ENCODE measurements at regions not wholly inside any gene's neighbourhood (a gene's known extent, or its start where the extent isn't known, plus 50 kb on each side); places are given as distances from the start of the nearest gene placed in this dataset.
"Not testable (repeated sequence)": the region's sequence is repeated elsewhere in the genome, so short reads cannot be mapped to it uniquely, and the experiment has no call there.

DNA sequence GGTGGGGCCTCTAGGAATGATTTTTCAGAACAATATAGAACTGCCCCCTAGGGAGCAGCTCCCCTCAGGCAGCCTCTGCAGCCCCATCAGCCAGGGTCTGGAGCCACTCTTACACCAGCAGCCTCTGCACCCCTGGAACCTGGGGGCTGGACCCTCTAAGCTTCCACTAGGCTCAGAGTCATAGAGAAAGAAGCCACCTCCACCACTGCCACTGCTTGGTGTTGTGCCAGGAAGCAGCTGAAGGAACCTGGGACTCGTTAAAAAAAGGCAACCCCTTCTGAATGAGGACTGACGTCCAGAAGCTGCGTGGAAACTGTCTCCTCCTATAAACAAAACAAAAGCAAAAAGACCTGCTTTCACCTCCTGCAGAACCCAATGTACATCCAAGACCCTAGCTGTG lies 98.1 kb upstream of the HS6ST1 start:
- Histone ChIP-seq H3K4me1 (ENCODE audit: control insufficient read depth in 1 of 2, insufficient read depth in 1 of 2, low read depth in 1 of 2, low read length in 1 of 2) (no peaks in the 10 kb centered on the region), H3K4me3 (ENCODE audit: low read depth in 1 of 2, low read length in 1 of 2) (no peak overlapping the region), H3K9me3 (no peaks in the 10 kb centered on the region), H3K27ac (no peak overlapping the region), H3K36me3 (no peaks in the 10 kb centered on the region), H3K27me3 (no peaks in the 10 kb centered on the region)
- TF ChIP-seq, protein P1, sequence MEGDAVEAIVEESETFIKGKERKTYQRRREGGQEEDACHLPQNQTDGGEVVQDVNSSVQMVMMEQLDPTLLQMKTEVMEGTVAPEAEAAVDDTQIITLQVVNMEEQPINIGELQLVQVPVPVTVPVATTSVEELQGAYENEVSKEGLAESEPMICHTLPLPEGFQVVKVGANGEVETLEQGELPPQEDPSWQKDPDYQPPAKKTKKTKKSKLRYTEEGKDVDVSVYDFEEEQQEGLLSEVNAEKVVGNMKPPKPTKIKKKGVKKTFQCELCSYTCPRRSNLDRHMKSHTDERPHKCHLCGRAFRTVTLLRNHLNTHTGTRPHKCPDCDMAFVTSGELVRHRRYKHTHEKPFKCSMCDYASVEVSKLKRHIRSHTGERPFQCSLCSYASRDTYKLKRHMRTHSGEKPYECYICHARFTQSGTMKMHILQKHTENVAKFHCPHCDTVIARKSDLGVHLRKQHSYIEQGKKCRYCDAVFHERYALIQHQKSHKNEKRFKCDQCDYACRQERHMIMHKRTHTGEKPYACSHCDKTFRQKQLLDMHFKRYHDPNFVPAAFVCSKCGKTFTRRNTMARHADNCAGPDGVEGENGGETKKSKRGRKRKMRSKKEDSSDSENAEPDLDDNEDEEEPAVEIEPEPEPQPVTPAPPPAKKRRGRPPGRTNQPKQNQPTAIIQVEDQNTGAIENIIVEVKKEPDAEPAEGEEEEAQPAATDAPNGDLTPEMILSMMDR (IDR thresholded peaks at IDR 0.05) = no peak

DNA sequence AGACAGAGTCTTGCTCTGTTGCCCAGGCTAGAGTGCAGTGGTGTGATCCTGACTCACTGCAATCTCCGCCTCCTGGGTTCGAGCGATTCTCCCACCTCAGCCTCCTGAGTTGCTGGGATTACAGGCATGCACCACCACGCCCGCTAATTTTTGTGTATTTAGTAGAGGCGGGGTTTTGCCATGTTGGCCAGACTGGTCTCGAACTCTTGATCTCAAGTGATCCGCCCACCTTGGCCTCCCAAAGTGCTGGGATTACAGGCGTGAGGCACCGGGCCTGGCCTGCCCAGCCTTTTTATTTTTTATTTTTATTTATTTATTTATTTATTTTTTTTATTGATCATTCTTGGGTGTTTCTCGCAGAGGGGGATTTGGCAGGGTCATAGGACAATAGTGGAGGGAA lies 98.6 kb upstream of the HS6ST1 start:
- not testable (repeated sequence) for H3K27ac ChIP-seq; H3K9me3 ChIP-seq; H3K4me1 ChIP-seq (ENCODE audit: control insufficient read depth in 1 of 2, insufficient read depth in 1 of 2, low read depth in 1 of 2, low read length in 1 of 2); H3K36me3 ChIP-seq; H3K4me3 ChIP-seq (ENCODE audit: low read depth in 1 of 2, low read length in 1 of 2); H3K27me3 ChIP-seq

GRCh38 chr2:128420131-128420530 lies 101.5 kb upstream of the HS6ST1 start:
- no peaks in the 10 kb centered on the region for H3K36me3 ChIP-seq
- no peak overlapping the region for H3K27ac ChIP-seq
- H3K4me1 ChIP-seq (ENCODE audit: control insufficient read depth in 1 of 2, insufficient read depth in 1 of 2, low read depth in 1 of 2, low read length in 1 of 2) = no peaks in the 10 kb centered on the region
- H3K4me3 ChIP-seq (ENCODE audit: low read depth in 1 of 2, low read length in 1 of 2) = no peak overlapping the region
- H3K27me3 ChIP-seq = no peaks in the 10 kb centered on the region
- H3K9me3 ChIP-seq = no peaks in the 10 kb centered on the region
- TF ChIP-seq, protein P1 (IDR thresholded peaks at IDR 0.05) = no peak

DNA sequence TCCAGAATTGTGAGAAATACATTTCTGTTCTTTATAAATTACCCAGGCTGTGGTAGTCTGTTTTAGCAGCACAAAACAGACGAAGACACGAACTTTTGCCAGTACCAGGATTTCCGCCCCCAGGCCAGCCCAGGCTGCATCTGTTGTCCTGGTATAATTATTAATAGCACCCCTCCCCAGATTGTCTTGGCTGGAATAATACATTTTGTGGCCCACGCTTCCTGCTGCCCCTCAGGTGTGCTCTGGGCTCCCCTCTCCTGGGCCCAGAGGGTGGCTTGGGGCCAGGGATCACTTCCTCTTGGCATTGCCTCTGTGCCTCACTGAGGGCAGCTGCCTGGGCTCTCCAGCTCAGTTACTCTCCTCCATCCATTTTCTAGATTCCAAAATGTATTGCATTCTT lies 102.1 kb upstream of the HS6ST1 start:
- TF ChIP-seq, protein P1 (IDR thresholded peaks at IDR 0.05) = no peak
- H3K4me3 ChIP-seq (ENCODE audit: low read depth in 1 of 2, low read length in 1 of 2) = no peak overlapping the region
- no peaks in the 10 kb centered on the region for H3K36me3 ChIP-seq
- H3K27ac ChIP-seq = no peak overlapping the region
- no peaks in the 10 kb centered on the region for H3K4me1 ChIP-seq (ENCODE audit: control insufficient read depth in 1 of 2, insufficient read depth in 1 of 2, low read depth in 1 of 2, low read length in 1 of 2)
- no peaks in the 10 kb centered on the region for H3K9me3 ChIP-seq
- H3K27me3 ChIP-seq = no peaks in the 10 kb centered on the region

GRCh38 chr2:128421286-128421685 lies 102.6 kb upstream of the HS6ST1 start:
- no peak overlapping the region for H3K27ac ChIP-seq
- TF ChIP-seq, protein P1 (IDR thresholded peaks at IDR 0.05) = no peak
- no peaks in the 10 kb centered on the region for H3K27me3 ChIP-seq
- H3K9me3 ChIP-seq = no peaks in the 10 kb centered on the region
- no peaks in the 10 kb centered on the region for H3K4me1 ChIP-seq (ENCODE audit: control insufficient read depth in 1 of 2, insufficient read depth in 1 of 2, low read depth in 1 of 2, low read length in 1 of 2)
- no peaks in the 10 kb centered on the region for H3K36me3 ChIP-seq
- no peak overlapping the region for H3K4me3 ChIP-seq (ENCODE audit: low read depth in 1 of 2, low read length in 1 of 2)

DNA sequence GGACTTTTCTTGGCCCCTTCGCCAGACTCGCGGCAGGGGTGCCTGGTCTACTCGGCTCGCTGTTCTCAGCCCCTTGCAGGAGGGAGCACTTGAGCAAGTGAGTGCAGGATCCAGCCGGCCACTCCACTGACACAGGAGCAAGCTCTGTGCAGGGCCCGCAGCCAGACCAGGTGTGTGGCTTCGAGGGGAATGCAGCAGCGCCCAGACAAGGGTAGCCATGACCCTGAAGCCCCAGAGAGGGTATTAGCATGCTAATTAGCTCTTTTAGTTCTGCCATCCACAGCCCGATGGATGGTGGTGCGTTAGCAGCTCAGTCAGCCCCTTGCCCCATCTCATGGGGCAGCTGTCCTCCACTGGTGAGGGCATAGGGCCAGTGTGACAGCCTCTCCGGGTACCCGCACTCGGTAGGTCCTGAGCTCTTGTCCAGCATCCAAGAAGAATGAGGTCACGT lies 103.2 kb upstream of the HS6ST1 start:
- Histone ChIP-seq H3K4me1 (ENCODE audit: control insufficient read depth in 1 of 2, insufficient read depth in 1 of 2, low read depth in 1 of 2, low read length in 1 of 2) (no peaks in the 10 kb centered on the region), H3K9me3 (no peaks in the 10 kb centered on the region), H3K4me3 (ENCODE audit: low read depth in 1 of 2, low read length in 1 of 2) (no peak overlapping the region), H3K36me3 (no peaks in the 10 kb centered on the region), H3K27me3 (no peaks in the 10 kb centered on the region), H3K27ac (no peak overlapping the region)
- TF ChIP-seq, protein P1 (IDR thresholded peaks at IDR 0.05) = no peak
